ENCODE measurements at regions not wholly inside any gene's neighbourhood (a gene's known extent, or its start where the extent isn't known, plus 50 kb on each side); places are given as distances from the start of the nearest gene placed in this dataset.

GRCh38 chr14:96718407-96718806, 78.8 kb upstream of the VRK1 start:
- no peak for TF ChIP-seq ATF3 (IDR thresholded peaks at IDR 0.05; ENCODE audit: insufficient read depth, low read depth, low read length)
- TF ChIP-seq CTCF (IDR thresholded peaks at IDR 0.05; ENCODE audit: control extremely low read depth in 1 of 3, insufficient read depth in 1 of 3, low read depth in 1 of 3, low read length in 3 of 3): no peak
- no peak for TF ChIP-seq SP1 (IDR thresholded peaks at IDR 0.05; ENCODE audit: low read depth, low read length)
- no peak for TF ChIP-seq SRF (IDR thresholded peaks at IDR 0.05; ENCODE audit: low read depth, low read length)
- TF ChIP-seq RAD21 (IDR thresholded peaks at IDR 0.05 in 1 of 2, conservative IDR thresholded peaks at IDR 0.05 in 1 of 2; ENCODE audit: low read depth in 2 of 2, low read length in 2 of 2): no peak
- TF ChIP-seq SIN3A (conservative IDR thresholded peaks at IDR 0.05 in 1 of 2, IDR thresholded peaks at IDR 0.05 in 1 of 2; ENCODE audit: low read depth in 1 of 2, low read length in 2 of 2): no peak
- no peak for TF ChIP-seq POLR2AphosphoS5 (IDR thresholded peaks at IDR 0.05; ENCODE audit: low read depth, low read length)
- no peak for TF ChIP-seq RBBP5 (IDR thresholded peaks at IDR 0.05; ENCODE audit: borderline replicate concordance, low read depth, low read length)
- TF ChIP-seq TCF12 (IDR thresholded peaks at IDR 0.05; ENCODE audit: low read depth, low read length): no peak
- no peak for TF ChIP-seq CHD1 (IDR thresholded peaks at IDR 0.05; ENCODE audit: low read depth, low read length)
- TF ChIP-seq MAFK (IDR thresholded peaks at IDR 0.05; ENCODE audit: low read depth, low read length): no peak
